NK-92 (cell line): ENCODE measurements at regions not wholly inside any gene's neighbourhood (a gene's known extent, or its start where the extent isn't known, plus 50 kb on each side); places are given as distances from the start of the nearest gene placed in this dataset.

Experiments
- DNase-seq: peaks from one replicate; lab custom pipeline; 2025; ENCODE audit not compliant: unreplicated experiment; lab: John Stamatoyannopoulos, UW

DNA sequence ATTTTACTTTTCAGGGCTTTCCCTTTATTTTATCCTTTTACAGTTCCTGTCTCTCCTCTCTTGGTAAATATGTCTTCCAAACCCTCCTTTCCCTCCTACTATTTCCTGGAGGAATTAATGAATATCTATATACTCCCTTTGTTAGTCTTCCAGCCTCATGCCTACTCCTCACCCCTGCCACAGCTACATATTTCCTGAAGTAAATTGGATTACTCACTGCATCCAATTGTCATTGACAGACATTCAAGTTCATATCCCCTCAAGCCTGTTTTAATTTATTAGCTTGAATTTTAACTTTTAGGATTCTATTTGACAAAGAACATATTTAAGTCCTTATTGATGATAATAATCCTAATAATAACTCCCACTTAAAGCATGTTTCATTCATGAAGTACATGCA is 314.5 kb downstream of the TMEM161B start:
- no peak for DNase-seq

DNA sequence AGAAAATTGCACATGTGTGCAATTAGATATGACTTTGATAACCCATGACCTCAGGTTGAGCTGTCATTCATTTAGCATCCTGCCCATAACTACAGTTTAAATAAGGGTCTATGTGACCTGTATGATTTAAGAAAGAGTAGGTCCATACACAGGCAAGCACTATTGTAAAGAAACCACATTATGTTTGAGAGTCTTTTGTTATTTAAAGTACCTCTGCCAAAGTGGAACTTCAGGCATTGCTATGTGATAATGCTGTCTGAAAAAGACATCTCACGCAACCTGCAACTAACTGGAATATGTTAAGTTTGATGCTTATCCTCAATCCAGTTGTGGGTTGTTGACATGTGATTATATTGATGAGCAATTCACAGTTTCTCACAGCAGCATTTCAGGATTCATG is 317.0 kb downstream of the TMEM161B start:
- no peak for DNase-seq

DNA sequence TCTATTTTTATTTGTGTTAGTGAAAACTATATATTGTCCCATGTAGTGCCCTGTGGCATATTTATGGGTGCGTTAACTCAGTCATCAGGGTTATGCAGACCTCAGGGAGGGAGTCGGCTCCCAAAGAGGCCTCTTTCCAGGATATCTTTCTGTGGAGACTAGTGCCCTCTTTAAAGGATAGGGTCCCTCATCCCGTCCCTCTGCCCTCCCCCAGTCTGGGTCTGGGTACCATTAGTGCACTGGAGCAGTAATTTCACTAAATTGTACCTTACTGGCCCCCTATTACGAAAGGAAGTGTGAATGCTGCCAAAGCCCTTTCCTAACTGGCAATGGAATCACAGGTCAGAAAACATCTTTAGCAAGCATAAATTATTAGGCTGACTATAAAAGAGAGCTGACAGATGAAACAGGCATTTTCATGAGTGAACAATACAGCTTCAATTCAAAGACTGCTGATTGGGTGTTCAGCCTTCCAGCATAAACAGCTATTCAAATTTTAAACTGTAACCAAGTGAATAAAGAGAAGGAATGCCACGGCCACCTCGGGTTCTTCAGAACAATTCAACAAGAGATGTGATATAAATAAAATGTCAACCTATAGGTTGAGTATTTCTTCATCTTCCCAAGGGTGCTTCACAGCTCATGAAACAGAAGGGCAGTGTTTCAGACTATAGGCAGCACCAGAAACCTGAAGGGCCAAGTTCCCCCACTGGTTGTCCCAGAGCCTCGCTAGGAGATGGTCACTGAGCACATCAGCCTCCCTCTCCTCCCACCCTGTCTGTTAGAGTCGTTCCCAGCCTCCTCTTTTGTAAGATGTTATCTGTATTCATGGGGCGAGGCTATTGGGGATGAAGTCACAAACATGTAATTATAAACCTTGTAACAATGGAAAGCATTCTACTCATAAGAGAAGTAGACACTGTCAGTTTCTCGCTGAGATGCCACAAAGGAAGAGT is 318.7 kb downstream of the TMEM161B start:
- DNase-seq, result no peak

DNA sequence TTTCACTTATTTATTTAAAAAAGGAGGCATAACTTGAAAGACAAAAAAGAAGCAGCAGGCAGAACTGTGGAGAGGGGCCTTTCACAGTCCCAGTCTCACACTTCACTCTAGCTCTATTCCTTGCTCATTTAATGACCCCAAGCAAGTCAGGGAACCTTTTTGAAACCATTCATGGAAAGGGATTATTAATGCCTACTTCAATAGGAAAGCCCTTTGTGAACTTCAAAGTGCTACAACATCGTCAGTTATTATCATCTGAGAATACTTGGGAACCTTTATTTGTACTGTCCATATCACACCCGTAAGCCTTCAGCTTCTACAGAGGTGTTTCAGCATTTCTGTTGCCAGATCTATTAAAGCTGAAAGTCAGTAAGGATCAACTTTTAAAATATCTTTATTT is 320.2 kb downstream of the TMEM161B start:
- DNase-seq, result no peak

DNA sequence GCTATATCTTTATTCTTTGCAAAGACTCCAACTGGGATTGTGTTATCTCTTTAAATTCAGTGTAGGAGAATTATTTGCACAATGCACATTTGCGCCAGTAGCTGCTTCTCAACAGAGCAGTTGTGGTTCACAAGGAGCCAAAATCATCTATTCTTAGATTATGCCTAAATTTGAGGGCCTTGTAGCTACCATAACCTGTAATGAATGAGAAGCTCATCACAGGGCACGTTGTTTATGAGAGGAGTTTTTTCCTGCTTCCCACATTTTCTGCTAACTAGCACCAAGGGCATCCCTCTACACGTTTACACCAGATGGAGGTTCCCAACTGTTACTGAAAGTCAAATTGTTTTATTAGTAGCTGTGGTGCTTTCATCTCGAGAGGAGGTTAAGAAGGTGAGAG is 322.4 kb downstream of the TMEM161B start:
- DNase-seq, result no peak

DNA sequence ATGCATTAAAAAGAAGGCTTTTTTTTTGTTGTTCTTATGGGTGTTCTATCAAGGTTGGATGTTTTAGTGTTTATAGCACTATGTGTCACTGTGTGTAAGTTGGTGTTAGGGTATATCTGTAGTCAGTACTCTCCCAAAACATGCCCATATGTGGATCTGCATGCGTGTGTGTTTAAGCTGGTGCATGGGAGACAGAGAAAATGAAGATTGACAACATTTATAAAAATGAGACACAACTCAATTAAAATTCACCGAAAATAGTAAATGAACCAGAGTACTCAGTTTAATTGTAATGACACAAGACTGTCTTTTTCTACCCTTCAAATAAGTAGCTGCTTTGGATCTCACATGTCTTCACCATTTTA is 323.4 kb downstream of the TMEM161B start:
- no peak for DNase-seq

DNA sequence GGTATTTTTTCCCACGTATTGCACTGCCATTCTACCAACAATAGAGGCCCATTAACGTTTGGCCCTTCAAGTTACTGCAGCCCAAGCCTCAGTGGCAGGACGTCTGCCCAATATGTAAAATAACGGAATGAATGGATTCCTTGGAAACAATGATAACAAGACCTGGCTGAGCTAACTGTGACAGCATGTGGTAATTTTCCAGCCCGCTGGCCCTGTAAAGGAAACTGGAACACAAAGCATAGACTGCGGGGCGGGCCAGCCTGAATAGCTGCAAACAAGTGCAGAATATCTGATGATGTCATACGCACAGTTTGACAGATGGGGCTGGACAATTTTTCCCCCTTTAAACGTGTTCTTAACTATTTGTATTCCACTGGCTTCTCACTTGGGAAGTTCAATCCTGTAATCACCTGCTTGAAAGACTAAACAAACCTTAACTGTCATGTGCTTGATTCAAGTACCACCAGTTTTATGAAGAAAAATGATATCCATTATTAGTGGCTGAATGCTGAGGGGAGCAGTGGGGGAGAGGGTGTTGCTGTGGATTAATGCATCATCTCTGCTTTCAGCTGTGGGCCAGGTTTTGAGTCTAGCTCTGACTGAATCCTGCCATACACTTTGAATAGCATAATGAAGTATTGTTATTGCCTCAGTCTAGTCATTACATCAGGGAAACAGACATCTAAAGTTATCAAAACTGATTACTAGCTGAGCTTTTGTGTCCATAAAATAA is 323.9 kb downstream of the TMEM161B start:
- DNase-seq, result no peak

DNA sequence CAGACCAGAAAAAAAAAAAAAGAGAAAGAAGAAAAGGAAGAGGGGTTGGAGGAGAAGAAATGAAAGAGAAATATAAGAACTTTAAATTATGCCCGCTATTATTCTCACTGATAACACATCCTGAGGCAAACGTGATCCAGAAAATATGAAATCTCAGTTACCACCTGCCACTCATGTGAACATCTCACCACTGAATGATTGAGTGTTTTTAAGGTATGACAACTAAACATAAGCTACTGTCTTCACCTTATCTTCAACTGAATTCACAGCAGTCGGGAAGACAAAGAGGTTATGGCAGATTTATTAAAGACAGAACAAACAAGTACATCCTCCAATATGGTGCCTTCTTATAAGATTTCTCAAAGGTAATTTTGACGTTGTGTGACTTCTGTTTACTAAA is 327.9 kb downstream of the TMEM161B start:
- no peak for DNase-seq

DNA sequence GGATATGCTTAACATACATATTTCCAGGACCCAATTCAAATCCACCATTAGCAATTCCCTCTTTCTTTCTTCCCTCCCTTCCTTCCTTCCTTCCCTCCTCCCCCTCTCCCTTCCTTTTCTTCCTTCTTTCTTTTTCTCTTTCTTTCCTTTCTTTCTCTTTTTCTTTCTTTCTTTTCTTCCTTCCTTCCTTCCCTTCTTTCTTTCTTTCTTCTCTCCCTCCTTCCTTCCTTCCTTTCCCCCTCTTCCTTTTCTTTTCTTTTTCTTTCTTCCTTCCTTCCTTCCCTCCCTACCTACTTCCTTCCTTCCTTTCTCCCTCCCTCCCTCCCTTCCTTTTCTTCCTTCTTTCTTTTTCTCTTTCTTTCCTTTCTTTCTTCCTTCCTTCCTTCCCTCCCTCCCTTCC is 332.0 kb downstream of the TMEM161B start:
- no peak for DNase-seq

DNA sequence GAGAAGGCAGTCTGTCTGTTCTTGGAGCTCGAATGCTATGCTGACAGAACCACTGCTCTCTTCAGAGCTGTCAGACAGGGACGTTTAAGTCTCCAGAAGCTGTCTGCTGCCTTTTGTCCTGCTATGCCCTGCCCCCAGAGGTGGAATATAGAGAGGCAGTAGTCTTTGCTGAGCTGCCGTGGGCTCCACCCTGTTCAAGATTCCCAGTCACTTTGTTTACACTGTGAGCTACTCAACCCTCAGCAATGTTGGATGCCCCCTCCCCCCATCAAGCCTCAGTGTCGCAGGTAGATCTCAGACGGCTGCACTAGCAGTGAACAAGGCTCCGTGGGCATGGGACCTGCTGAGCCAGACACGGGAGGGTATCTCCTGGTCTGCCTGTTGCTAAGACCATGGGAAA is 344.2 kb downstream of the TMEM161B start:
- DNase-seq, result no peak

DNA sequence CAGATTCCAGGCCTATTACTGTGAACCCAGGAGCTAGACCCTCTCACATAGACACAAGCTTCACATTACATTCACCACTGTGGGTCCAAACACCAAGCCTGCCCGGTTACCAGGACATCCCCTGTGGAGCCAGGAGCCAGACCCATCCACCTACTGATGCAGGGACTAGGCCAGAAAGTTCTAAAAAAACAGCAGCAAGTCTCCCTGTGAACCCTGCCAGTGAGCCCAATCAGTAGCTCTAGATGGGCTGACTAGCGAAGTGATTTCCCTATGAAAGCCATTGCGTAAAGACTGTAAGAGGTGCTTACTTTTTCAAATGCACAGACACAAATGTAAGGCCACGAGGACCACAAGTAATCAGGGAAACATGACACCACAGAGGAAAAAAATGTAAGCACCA is 352.3 kb downstream of the TMEM161B start:
- no peak for DNase-seq

DNA sequence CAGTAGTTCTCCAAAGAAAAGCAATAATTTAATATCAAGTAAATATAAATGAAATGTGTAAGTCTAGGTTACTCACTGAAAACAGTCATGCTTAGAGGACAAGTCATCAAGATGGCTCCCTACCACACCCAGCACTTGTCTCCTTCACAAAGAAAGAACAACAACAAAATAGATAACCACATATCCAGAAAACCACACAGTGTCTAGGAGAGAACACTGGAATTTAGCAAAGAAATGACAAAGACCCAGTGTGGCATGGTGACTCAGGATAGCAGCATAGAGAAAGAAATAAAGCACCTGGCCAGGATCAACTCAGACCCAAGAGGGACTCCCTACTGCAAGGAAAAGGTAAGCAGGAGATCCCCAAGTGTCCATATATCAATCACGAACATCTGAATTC is 356.2 kb downstream of the TMEM161B start:
- DNase-seq, result no peak

DNA sequence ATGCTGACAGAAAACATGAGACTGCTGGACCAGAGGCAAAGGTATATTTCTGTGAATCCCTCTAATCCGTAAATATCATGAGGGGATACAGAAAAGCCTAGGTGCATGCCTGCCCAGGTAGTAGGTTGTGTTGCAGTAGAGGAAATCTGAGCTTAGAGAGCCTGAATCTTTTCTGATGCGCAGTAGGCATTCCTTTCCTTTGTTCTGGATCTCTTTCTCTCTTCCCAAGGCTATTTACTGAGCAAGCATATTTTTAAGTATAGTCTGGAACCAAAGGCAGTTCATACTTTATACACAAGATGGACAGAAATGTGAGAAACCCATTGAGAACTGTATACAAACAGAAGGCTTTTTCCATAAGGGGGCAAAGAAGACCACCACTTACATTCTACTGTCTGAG is 359.3 kb downstream of the TMEM161B start:
- no peak for DNase-seq

DNA sequence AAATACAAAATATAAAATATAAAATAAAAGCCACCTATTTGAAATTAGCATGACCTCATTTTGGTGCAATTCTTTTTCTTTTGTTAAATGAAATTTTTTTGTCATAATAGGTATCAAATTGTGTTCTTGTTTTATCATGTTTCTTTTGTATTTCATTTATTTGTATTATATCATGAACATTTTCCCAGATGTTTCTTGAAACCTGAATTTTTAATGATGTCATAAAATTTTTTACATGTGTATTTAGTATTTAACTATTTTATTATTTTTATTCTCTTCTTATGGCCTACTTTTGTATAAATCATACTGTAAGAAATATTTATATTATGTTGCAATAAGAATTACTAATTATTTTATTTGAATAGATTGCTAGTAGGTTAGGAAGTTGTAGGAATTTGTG is 361.7 kb downstream of the TMEM161B start:
- DNase-seq, result no peak

DNA sequence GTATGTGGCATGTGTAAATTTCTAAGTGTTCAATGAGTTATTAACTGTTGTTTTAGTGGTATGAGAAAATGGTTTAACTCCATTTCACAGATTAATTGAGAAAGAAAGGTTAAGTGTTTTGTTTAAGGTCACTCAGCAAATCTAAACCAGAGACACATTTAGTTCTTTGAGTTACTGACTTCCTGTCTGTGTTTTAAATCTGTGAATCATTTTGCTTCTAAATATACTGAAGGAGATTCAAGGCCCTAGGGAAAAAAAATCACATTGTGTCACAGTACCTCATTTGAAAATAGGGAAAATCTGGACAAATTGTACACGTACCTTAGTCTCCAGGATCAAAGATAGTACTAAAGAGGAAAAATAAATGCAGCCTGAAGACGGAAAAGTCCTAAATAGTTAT is 368.2 kb downstream of the TMEM161B start:
- DNase-seq, result no peak

DNA sequence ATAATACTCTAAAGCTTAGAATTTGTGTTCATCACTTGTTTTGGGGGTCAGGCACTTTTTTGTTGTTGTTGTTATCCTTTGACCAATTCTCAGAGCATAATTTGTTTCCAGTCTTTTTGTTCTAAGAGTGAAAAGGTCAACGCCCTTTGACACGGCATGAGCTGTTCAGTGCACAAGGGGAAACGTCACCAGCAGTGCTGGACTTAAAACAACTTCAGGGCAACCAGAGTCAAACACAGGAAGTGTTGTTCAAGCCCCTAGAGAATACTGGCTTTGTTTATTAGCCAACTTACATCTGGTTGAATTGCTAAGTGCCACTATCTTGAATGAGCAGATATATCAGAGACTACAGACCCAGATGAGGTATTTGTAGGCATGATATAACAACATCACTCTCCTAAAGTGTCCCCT is 368.9 kb downstream of the TMEM161B start:
- no peak for DNase-seq

DNA sequence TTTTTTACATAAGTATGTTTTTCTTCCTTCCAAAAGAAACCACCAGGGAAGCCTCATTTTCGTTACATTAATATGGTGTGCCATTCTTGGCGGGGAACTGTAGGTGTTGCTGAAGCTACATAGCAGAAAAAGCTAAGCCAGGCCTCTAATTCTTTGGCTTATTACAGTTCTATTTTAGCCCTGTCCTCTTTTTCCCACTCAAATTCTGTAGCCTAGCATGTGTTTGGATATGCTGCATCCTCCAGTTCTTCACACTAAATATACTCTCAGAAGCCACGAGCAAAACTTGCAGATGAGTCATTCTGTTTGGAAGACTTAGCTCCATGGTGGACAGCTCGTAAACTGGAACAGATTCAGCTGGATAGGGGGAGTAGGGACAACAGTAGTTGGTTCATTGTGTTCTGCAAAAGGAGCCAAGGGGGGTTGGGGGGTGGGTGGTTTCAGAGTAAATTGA is 369.4 kb downstream of the TMEM161B start:
- DNase-seq, result no peak

DNA sequence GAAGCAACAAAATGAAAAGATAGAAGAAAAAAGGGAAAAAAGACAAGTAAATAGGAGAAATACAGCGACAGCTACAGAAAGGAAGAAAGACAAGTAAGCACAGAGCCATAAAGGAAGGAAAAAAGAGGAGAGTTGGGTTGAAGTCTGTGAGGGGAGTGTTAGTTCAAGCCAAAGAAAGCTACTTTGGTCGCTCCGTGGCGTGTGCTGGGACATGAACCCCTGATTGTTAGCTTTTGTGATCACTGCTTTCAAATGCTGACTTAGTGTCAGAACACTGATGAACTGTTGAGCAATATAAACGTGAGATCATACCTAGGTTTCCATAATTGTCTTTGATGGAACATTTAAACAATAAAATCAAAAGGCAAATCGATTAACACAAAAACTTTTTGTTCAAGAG is 370.1 kb downstream of the TMEM161B start:
- no peak for DNase-seq

DNA sequence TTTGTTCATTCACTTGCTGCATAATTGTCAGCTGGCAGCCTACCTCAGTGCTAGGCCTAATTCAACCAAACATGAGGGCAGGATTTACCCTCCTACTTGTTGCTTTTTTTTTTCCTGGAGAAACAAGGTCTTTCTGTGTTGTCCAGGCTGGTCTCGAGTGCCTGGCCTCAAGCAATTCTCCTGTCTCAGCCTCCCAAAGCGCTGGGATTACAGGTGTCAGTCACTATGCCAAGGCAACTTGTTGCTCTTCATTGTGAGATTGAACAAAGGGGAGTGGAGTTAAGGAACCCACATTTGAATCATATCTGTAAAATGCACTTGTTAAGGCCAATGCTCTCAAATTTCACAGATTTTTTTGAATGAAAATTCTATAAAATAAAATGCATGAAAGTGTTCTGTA is 380.5 kb downstream of the TMEM161B start:
- no peak for DNase-seq

DNA sequence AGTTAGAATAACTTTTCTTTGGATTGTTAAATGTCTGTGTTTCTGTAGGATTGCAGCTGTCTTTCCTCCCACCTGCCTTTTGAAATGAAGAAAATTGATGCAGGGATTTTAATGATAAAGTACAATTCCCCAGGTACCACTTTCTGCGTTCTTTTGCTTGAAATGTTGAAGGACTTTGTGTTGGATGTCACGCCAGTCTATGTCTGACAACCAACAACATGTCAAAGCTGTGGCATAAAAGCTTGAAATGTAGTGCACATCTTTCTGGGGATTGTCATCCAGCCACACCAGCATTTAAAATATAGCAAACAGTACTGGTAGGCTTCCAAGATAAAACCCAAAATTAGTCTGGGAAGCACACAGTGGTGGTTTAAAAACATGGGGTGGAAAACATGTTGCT is 381.4 kb downstream of the TMEM161B start:
- DNase-seq, result no peak

DNA sequence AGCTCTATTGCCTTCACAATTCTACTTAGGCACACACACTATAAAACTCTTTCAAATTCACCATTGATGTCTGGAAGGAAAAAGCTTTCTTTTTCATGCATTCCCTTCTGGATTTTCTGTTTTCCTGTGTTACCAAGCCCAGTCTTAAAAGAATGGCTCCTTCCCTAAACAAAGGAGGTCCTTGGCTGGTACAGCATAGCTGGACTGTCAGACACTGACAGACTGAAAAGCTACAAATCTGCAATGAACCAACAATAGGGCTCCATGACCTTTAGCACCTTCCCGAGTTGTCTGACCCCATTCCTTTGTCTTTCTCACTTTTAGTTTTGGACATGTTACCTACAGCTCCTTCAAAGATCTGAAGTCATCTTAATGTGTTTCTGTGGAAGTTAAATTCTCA is 382.5 kb downstream of the TMEM161B start:
- DNase-seq, result no peak

DNA sequence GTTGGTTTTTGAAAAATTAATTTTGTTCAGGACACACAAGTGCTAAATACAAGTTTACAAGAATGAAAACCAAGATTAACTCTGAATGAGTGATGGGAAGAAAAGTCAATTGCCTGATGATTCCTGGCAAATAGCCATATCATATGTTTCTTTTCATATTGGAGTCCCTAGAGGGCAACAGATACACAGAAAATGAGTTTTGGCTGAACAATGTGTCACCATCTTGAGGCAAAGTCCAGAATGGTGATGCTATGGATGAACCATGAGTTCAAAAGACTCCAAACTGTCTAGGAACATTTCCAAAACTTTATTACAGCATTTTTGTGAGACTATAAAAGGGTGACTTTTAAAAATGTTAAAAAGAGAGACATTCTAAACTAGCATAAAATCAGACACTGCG is 382.9 kb downstream of the TMEM161B start:
- DNase-seq, result no peak
